K562 (cell line): ENCODE measurements at regions not wholly inside any gene's neighbourhood (a gene's known extent, or its start where the extent isn't known, plus 50 kb on each side); places are given as distances from the start of the nearest gene placed in this dataset.

Experiments used
- ATF1 ChIP-seq, 2 experiments: fragments of 450-650 bp in 1 of 2; IDR thresholded peaks; 2 replicates each; pipeline ENCODE4 v1.6.1; 2016; ENCODE audit warnings: missing compliant biosample characterization in 1 of 2, missing genetic modification characterization in 1 of 2
- EWSR1 ChIP-seq: fragments of 450-650 bp; IDR thresholded peaks from 2 replicates; pipeline ENCODE4 v1.6.1; 2018; ENCODE audit warnings: borderline replicate concordance, mild to moderate bottlenecking, low read depth, moderate library complexity; ENCODE audit not compliant: partially characterized antibody
- FOS ChIP-seq: IDR thresholded peaks from 3 replicates; pipeline ENCODE4 v1.6.1; 2011; ENCODE audit not compliant: insufficient read length; ENCODE audit errors: extremely low read depth
- KAT7 ChIP-seq: sonication (generic); formaldehyde crosslinking; IDR thresholded peaks from 2 replicates; pipeline ENCODE4 v1.8.0; 2022; ENCODE audit warnings: missing genetic modification reagents, mild to moderate bottlenecking, borderline replicate concordance
- NCOA6 ChIP-seq: fragments of 450-650 bp; IDR thresholded peaks from 2 replicates; pipeline ENCODE4 v1.6.1; 2017; ENCODE audit warnings: mild to moderate bottlenecking
- NR4A1 ChIP-seq, 2 experiments: fragments of 250-450 bp in 1 of 2; fragments of 450-650 bp in 1 of 2; sonication (Bioruptor Pico) in 1 of 2; IDR thresholded peaks; 2 replicates each; pipeline versions ENCODE4 v1.4.0 to v1.6.1; 2016 to 2020; ENCODE audit warnings: mild to moderate bottlenecking in 2 of 2, missing compliant biosample characterization in 1 of 2, missing genetic modification characterization in 1 of 2, moderate library complexity in 1 of 2
- POLR3A ChIP-seq: IDR thresholded peaks from 2 replicates; pipeline ENCODE4 v1.6.1; 2011; ENCODE audit warnings: borderline replicate concordance, mild to moderate bottlenecking, moderate library complexity; ENCODE audit not compliant: insufficient read length, insufficient read depth; ENCODE audit errors: extremely low read depth
- RCOR1 ChIP-seq, 2 experiments: IDR thresholded peaks; 2 replicates each; pipeline ENCODE4 v1.6.1; 2012; ENCODE audit warnings: low read depth in 2 of 2, low read length in 2 of 2, borderline replicate concordance in 1 of 2, improper control_type of control experiment in 1 of 2
- RNF2 ChIP-seq: sonication (generic); IDR thresholded peaks from 2 replicates; pipeline ENCODE4 v1.6.1; 2016
- SAFB2 ChIP-seq: fragments of 200-400 bp; formaldehyde crosslinking; IDR thresholded peaks from 2 replicates; pipeline ENCODE4 v1.6.1; 2018; ENCODE audit warnings: borderline replicate concordance, low read length, low read depth, moderate library complexity; ENCODE audit not compliant: severe bottlenecking
- SNIP1 ChIP-seq: fragments of 450-650 bp; IDR thresholded peaks from 2 replicates; pipeline ENCODE4 v1.7.1; 2017; ENCODE audit warnings: low read depth, mild to moderate bottlenecking
- SUPT5H ChIP-seq: fragments of 450-650 bp; IDR thresholded peaks from 2 replicates; pipeline ENCODE4 v1.6.1; 2016
- TOE1 ChIP-seq, 2 experiments: fragments of 450-650 bp in 1 of 2; sonication (generic) in 1 of 2; formaldehyde crosslinking in 1 of 2; IDR thresholded peaks; 2 replicates each; pipeline versions ENCODE4 v1.7.1 to v1.8.0; 2016 to 2022; ENCODE audit warnings: borderline replicate concordance in 2 of 2, mild to moderate bottlenecking in 2 of 2, antibody characterized with exemption in 1 of 2, inconsistent platforms in 1 of 2, low read depth in 1 of 2, missing genetic modification reagents in 1 of 2, moderate library complexity in 1 of 2
- U2AF2 ChIP-seq: fragments of 200-400 bp; formaldehyde crosslinking; optimal IDR thresholded peaks from 2 replicates; pipeline ENCODE3; 2017; ENCODE audit warnings: low read depth, mild to moderate bottlenecking, low read length
- ZFP30 ChIP-seq: fragments of 250-450 bp; sonication (Bioruptor Pico); IDR thresholded peaks from 2 replicates; pipeline ENCODE4 v1.8.0; 2022; ENCODE audit warnings: moderate library complexity, mild to moderate bottlenecking, inconsistent platforms, borderline replicate concordance
- ZNF134 ChIP-seq: fragments of 250-450 bp; sonication (Bioruptor Pico); conservative IDR thresholded peaks from 2 replicates; pipeline ENCODE4 v1.4.0; 2020
- ZNF212 ChIP-seq: fragments of 450-650 bp; formaldehyde crosslinking; IDR thresholded peaks from 2 replicates; pipeline ENCODE4 v1.4.0; 2020; ENCODE audit warnings: mild to moderate bottlenecking
- ZNF431 ChIP-seq: sonication (generic); formaldehyde crosslinking; IDR thresholded peaks from 2 replicates; pipeline ENCODE4 v1.8.0; 2022; ENCODE audit warnings: mild to moderate bottlenecking, missing genetic modification reagents
- ZNF76 ChIP-seq: fragments of 250-450 bp; sonication (Bioruptor Pico); IDR thresholded peaks from 2 replicates; pipeline ENCODE4 v1.4.0; 2020; ENCODE audit warnings: mild to moderate bottlenecking, moderate library complexity, borderline replicate concordance
- ZNF778 ChIP-seq: fragments of 450-650 bp; formaldehyde crosslinking; IDR thresholded peaks from 2 replicates; pipeline ENCODE4 v1.4.0; 2020; ENCODE audit warnings: mild to moderate bottlenecking, moderate library complexity
- TF ChIP-seq, protein P1 (sequence below), 3 experiments: IDR thresholded peaks in 2 of 3; conservative IDR thresholded peaks in 1 of 3; 2 replicates each; pipeline ENCODE4 v1.5.1; 2011 to 2012; ENCODE audit warnings: low read length in 3 of 3, mild to moderate bottlenecking in 3 of 3, control low read depth in 2 of 3, improper control_type of control experiment in 1 of 3, inconsistent platforms in 1 of 3, low read depth in 1 of 3, mixed read lengths in 1 of 3, moderate library complexity in 1 of 3; ENCODE audit not compliant: insufficient read depth in 2 of 3
- TF ChIP-seq, protein P2 (sequence below): sonication (generic); formaldehyde crosslinking; IDR thresholded peaks from 2 replicates; pipeline ENCODE4 v1.8.1; 2022; ENCODE audit warnings: missing genetic modification reagents
- TF ChIP-seq, protein P3 (sequence below): fragments of 250-450 bp; sonication (Bioruptor Pico); IDR thresholded peaks from 2 replicates; pipeline ENCODE4 v1.4.0; 2020

DNA sequence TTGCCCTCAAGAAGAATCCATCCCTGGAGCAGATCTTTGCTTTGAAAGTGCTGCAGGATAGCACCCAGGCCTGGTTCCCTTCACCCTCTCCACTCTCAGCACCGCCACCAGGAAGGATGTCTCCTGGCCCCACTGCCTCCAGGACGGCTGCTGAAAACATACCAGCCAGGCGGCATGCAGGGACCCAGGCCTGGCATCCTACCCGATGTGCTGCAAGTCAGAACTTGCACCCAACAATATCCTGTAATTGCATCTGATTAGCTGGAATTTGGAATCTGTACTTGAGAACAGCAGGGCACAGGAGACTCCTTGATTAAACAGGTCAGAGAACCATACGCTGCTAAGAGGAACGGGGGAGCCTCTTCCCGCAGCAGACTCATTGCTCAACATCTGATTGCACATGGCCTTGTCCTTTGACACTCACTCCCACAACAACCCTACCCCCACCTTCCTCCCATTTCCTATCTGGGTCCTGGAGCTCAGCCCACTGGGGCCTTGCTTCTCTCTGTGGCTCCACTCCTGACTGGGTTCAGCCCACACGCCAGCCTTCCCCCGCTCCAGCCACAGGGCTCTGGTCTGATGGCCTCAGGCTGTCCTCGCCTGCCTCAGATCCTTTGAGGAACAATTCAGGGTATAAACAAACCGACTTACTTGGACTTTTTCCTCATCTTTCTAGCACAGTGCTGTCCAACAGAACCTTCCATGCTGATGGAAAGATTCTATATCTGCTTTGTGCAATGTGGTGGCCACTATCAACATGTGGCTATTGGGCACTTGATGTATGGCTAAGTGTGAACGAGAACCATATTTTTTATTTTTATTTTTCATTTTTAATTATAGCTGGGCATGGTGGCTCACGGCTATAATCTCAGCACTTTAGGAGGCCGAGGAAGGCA is 78.0 kb downstream of the FGD2 start (continued):
- peak; percentile 60; the same call in 1 of the 2 replicates for TF ChIP-seq KAT7 (CRISPR knock-in tag)
- no peak; the same call in 1 of the 2 replicates for TF ChIP-seq SUPT5H
- peak; percentile 89 for TF ChIP-seq NR4A1 (CRISPR knock-in tag; IDR thresholded peaks at IDR 0.05)
- peak; percentile 92 for TF ChIP-seq NR4A1 (tag; IDR thresholded peaks at IDR 0.05)
- peak; percentile 52; the same call in 1 of the 2 replicates for TF ChIP-seq ZNF134 (CRISPR knock-in tag)
- no peak for TF ChIP-seq SNIP1
- TF ChIP-seq, protein P1, sequence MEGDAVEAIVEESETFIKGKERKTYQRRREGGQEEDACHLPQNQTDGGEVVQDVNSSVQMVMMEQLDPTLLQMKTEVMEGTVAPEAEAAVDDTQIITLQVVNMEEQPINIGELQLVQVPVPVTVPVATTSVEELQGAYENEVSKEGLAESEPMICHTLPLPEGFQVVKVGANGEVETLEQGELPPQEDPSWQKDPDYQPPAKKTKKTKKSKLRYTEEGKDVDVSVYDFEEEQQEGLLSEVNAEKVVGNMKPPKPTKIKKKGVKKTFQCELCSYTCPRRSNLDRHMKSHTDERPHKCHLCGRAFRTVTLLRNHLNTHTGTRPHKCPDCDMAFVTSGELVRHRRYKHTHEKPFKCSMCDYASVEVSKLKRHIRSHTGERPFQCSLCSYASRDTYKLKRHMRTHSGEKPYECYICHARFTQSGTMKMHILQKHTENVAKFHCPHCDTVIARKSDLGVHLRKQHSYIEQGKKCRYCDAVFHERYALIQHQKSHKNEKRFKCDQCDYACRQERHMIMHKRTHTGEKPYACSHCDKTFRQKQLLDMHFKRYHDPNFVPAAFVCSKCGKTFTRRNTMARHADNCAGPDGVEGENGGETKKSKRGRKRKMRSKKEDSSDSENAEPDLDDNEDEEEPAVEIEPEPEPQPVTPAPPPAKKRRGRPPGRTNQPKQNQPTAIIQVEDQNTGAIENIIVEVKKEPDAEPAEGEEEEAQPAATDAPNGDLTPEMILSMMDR (IDR thresholded peaks at IDR 0.05 in 2 of 3, conservative IDR thresholded peaks at IDR 0.05 in 1 of 3; ENCODE audit: insufficient read depth in 2 of 3, low read depth in 1 of 3, low read length in 3 of 3): 0 out of 6 replicates have a peak, but pooled peaks of 1 of the 3 experiments have one; percentile 1
- TF ChIP-seq U2AF2: no peak
- TF ChIP-seq ZFP30 (CRISPR knock-in tag): no peak
- peak; percentile 98 for TF ChIP-seq RNF2
- TF ChIP-seq FOS: no peak
- TF ChIP-seq ATF1 (CRISPR knock-in tag; IDR thresholded peaks at IDR 0.05): no peak
- TF ChIP-seq ATF1 (tag; IDR thresholded peaks at IDR 0.05): peak; percentile 84
- no peak for TF ChIP-seq SAFB2
- 0 out of 2 replicates have a peak, but pooled peaks have one; percentile 4 for TF ChIP-seq ZNF212
- no peak for TF ChIP-seq POLR3A
- peak; percentile 37; the same call in 1 of the 2 replicates for TF ChIP-seq ZNF431 (CRISPR knock-in tag)
- TF ChIP-seq NCOA6: no peak
- peak; percentile 89 for TF ChIP-seq TOE1 (IDR thresholded peaks at IDR 0.05; ENCODE audit: borderline replicate concordance)
- TF ChIP-seq TOE1 (CRISPR knock-in tag; IDR thresholded peaks at IDR 0.05; ENCODE audit: borderline replicate concordance, low read depth): no peak
- TF ChIP-seq, protein P2, sequence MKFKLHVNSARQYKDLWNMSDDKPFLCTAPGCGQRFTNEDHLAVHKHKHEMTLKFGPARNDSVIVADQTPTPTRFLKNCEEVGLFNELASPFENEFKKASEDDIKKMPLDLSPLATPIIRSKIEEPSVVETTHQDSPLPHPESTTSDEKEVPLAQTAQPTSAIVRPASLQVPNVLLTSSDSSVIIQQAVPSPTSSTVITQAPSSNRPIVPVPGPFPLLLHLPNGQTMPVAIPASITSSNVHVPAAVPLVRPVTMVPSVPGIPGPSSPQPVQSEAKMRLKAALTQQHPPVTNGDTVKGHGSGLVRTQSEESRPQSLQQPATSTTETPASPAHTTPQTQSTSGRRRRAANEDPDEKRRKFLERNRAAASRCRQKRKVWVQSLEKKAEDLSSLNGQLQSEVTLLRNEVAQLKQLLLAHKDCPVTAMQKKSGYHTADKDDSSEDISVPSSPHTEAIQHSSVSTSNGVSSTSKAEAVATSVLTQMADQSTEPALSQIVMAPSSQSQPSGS (CRISPR knock-in tag): no peak
- TF ChIP-seq, protein P3, sequence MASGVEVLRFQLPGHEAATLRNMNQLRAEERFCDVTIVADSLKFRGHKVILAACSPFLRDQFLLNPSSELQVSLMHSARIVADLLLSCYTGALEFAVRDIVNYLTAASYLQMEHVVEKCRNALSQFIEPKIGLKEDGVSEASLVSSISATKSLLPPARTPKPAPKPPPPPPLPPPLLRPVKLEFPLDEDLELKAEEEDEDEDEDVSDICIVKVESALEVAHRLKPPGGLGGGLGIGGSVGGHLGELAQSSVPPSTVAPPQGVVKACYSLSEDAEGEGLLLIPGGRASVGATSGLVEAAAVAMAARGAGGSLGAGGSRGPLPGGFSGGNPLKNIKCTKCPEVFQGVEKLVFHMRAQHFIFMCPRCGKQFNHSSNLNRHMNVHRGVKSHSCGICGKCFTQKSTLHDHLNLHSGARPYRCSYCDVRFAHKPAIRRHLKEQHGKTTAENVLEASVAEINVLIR (CRISPR knock-in tag): 0 out of 2 replicates have a peak, but pooled peaks have one; percentile 8
- peak; percentile 75 to 97 for TF ChIP-seq RCOR1 (IDR thresholded peaks at IDR 0.05; ENCODE audit: borderline replicate concordance in 1 of 2, low read depth in 2 of 2, low read length in 2 of 2)
- TF ChIP-seq EWSR1: no peak
- peak; percentile 87 for TF ChIP-seq ZNF76 (CRISPR knock-in tag)
- TF ChIP-seq ZNF778: peak; percentile 60; the same call in 1 of the 2 replicates
